ENCODE measurements at regions not wholly inside any gene's neighbourhood (a gene's known extent, or its start where the extent isn't known, plus 50 kb on each side); places are given as distances from the start of the nearest gene placed in this dataset.

DNA sequence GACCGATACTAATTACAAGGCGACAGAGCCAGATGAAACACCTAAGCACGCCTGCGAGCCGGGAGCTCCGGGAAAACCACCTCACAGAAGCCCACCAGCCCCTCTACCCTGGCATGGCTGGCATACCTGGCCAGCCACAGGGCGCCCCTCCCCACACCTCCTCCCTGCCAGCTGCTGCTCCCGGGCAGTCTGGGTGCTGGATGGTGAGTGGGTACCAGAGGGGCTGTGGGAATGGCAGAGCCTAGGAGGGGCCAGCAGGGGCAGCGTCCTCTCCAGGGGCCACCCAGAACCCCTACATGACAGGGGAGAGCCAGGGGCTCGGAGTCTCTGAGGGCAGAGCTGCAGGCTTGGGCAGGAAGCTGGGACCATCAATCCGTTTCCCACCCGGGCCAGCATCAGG lies 58.7 kb upstream of the GPC1 start:
- POLR2A ChIA-PET: interaction anchor here (0.7 to 1.3 kb wide), 2 partner anchors 10 to 59 kb away, joined by 3 to 4 read pairs; partner anchors contain the start of gene GPC1
- CTCF ChIA-PET: interaction anchor here (1.1 to 4.2 kb wide), 2 partner anchors 9 to 62 kb away, joined by 5 to 18 read pairs; no protein-coding TSS in a partner anchor

DNA sequence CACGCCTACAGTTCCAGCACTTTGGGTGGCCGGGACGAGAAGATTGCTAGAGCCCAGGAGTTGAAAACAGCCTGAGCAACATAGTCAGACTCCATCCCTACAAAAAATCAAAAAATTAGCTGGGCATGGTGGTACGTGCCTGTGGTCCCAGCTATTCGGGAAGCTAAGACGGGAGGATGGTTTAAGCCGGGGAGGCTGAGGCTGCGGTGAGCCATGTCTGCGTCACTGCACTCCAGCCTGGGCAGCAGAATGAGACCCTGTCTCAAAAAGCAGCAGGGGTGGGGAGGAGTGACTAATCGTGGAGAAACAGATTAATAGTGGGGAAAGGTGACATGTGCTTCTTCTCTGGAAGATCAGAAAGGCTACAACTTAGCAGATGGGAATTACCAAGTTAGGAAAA lies 58.1 kb upstream of the GPC1 start:
- CTCF ChIA-PET: interaction anchor here (1.1 to 4.2 kb wide), 2 partner anchors 9 to 62 kb away, joined by 5 to 18 read pairs; no protein-coding TSS in a partner anchor
- POLR2A ChIA-PET: interaction anchor here (1.3 kb wide), 1 partner anchor 10 kb away, joined by 4 read pairs; no protein-coding TSS in a partner anchor
- no peak for DNase-seq (ENCODE audit: low read depth, low spot score)
- TF ChIP-seq, protein P1, sequence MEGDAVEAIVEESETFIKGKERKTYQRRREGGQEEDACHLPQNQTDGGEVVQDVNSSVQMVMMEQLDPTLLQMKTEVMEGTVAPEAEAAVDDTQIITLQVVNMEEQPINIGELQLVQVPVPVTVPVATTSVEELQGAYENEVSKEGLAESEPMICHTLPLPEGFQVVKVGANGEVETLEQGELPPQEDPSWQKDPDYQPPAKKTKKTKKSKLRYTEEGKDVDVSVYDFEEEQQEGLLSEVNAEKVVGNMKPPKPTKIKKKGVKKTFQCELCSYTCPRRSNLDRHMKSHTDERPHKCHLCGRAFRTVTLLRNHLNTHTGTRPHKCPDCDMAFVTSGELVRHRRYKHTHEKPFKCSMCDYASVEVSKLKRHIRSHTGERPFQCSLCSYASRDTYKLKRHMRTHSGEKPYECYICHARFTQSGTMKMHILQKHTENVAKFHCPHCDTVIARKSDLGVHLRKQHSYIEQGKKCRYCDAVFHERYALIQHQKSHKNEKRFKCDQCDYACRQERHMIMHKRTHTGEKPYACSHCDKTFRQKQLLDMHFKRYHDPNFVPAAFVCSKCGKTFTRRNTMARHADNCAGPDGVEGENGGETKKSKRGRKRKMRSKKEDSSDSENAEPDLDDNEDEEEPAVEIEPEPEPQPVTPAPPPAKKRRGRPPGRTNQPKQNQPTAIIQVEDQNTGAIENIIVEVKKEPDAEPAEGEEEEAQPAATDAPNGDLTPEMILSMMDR (IDR thresholded peaks at IDR 0.05; ENCODE audit: insufficient read depth, low read length, missing control alignments): no peak
- H3K4me3 ChIP-seq (ENCODE audit: low read depth, low read length): no peak overlapping the region

More for the DNA sequence above, 58.7 kb upstream of the GPC1 start:
- DNase-seq (ENCODE audit: low read depth, low spot score): no peak
- H3K4me3 ChIP-seq (ENCODE audit: low read depth, low read length): no peak overlapping the region
- TF ChIP-seq, protein P1 (IDR thresholded peaks at IDR 0.05; ENCODE audit: insufficient read depth, low read length, missing control alignments): no peak

DNA sequence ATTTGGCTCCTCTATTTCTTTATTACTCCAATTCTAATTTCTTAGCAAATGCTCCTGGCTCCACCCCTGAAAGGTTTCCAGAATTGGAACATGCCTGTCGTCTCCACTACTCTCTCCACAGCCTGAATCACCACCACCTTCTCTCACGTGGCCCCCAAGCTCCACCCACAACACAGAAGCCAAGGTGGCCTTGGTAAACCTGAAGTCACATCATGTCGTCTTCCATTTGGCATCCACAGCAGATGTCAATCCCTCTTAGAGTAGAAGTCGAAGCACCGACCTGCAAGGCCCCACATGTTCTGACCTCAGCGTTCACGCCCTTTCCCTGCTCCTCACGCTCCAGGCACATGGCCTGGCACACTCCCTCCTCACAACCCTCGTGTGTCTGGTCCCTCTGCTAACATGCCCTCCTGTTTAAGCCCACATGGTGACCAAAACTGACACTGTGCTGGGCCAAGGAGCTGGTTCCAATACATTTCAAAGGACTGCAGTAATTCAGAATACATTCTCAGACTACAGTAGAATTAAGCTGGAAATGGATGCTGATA lies 56.3 kb upstream of the GPC1 start:
- no peak overlapping the region for H3K4me3 ChIP-seq (ENCODE audit: low read depth, low read length)
- TF ChIP-seq, protein P1 (IDR thresholded peaks at IDR 0.05; ENCODE audit: insufficient read depth, low read length, missing control alignments): no peak
- DNase-seq (ENCODE audit: low read depth, low spot score): no peak
- CTCF ChIA-PET: no interaction called here
- POLR2A ChIA-PET: no interaction called here

DNA sequence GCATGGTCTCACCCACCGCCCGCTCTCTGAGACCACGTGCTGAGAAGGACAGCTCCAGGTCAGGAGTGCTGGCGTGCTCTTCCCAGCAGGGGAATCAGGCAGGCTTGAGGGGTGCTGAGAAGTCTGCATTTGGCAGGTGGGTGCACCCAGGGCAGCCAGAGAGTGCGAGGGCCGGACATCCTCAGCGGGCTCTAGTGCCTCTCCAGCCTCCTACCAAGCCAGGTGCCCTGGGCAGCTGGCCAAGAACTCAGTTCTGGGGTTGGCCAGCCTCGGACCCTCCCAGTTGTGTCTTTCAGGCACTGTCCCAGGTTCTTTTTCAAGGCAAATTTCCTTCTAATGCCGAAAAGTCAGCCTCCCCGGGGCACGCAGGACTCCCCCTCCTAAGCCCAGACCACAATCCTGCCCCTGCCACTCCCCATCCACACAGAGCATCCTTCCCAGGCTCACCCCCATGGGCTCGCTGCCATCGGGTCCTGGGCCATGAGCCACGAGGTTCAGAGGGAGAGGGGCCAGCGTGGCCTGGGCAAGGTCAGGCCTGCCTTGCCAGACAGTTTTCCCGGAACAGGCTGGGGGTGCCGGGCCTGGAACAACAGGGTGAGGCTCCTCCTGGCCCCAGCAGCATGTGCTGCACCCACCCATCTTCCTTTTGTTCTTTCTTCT lies 52.2 kb upstream of the GPC1 start:
- TF ChIP-seq, protein P1 (IDR thresholded peaks at IDR 0.05; ENCODE audit: insufficient read depth, low read length, missing control alignments): no peak
- ChIA-PET POLR2A (interaction anchor here (0.5 kb wide), 1 partner anchor 12 kb away, joined by 4 read pairs; no protein-coding TSS in a partner anchor), CTCF (interaction anchor here (1.1 kb wide), 1 partner anchor 13 kb away, joined by 3 read pairs; no protein-coding TSS in a partner anchor)
- H3K4me3 ChIP-seq (ENCODE audit: low read depth, low read length): no peak overlapping the region
- DNase-seq (ENCODE audit: low read depth, low spot score): no peak

DNA sequence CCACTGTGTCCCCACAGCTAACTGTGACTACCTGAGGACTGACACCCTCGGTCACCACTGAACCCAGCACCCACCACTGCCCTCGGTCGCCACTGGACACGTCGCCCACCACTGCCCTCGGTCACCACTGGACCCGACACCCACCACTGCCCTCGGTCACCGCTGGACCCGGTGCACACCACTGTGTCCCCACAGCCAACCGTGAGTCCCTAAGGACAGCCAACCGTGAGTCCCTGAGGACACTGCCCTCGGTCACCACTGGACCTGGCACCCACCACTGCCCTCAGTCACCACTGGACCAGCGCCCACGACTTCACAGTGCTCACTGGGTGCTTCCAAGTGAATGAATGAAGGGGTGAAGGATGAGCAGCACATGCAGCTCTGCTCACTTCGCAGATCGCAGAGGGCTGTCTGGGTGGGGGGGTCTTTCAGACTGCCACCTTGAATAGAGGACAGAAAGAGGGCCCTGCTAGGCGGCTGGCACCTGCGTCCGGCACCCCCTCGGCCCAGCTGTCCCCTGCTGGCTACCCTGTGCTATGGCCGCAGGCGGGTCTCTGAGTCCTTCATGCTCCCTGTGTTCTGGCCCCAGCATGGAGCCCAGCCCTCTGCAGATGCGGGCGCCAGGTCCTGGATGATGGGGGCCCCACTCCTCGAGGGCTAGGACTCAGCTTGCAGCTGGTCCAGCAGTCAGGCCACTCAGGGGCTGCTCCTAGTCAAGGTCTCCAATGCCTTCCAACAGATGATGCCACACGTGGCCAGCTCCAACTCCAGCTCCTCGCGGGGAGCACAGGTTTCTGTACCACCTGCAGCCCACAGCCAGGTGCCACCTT lies 51.4 kb upstream of the GPC1 start:
- TF ChIP-seq, protein P1 (IDR thresholded peaks at IDR 0.05; ENCODE audit: insufficient read depth, low read length, missing control alignments): no peak
- ChIA-PET CTCF (interaction anchor here (1.1 to 3.6 kb wide), 2 partner anchors 8 to 14 kb away, joined by 3 to 18 read pairs; no protein-coding TSS in a partner anchor), POLR2A (no interaction called here)
- H3K4me3 ChIP-seq (ENCODE audit: low read depth, low read length): no peak overlapping the region
- DNase-seq (ENCODE audit: low read depth, low spot score): no peak

All from AG04449 (cell line).